ENCODE measurements at regions not wholly inside any gene's neighbourhood (a gene's known extent, or its start where the extent isn't known, plus 50 kb on each side); places are given as distances from the start of the nearest gene placed in this dataset.
"Not testable (repeated sequence)": the region's sequence is repeated elsewhere in the genome, so short reads cannot be mapped to it uniquely, and the experiment has no call there.

- no peak for DNase-seq (ENCODE audit: low read depth in 1 of 2, low spot score in 1 of 2)
Measured at GRCh38 chr3:35849496-35849895, 210.2 kb downstream of the ARPP21 start.

DNA sequence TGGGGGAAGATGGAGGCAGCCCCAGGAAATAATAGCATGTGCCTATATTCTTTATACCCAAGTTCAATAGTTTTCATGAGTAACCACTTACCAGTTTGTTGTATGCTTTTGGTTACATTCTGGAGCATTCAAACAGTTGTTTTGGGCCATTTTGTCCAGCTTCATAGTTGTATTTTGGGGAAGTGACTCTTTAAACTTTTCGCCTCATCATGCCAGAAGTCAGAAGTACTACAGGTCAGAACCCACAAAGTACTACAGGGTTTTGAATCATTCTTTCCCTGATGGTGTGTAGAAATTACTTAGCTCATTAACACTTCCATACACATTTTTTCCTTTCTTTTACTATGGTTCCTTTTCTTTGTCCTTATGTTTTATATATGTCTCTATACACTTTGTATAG, 210.6 kb downstream of the ARPP21 start:
- DNase-seq (ENCODE audit: low read depth in 1 of 2, low spot score in 1 of 2): no peak

- DNase-seq (ENCODE audit: low read depth in 1 of 2, low spot score in 1 of 2): no peak
Measured at GRCh38 chr3:35857004-35857403, 217.7 kb downstream of the ARPP21 start.

DNA sequence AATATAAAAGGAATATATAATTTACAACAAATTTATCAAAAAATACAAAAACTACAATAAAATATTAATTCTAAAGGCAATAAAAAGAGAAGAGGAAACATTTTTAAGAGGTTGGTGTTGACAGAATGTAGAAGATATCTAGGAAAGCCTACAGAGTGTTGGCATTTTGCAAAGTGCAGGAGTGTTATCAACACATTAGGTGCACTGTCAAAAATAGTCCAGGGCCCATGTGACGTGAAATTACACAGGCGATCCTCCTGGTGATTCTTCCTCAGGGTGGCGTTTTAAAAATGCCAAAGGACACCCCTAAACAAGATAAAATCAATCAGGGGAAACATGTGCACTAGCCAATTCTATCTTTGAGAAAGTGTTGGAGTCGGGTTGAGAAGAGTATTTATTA, 222.7 kb downstream of the ARPP21 start:
- no peak for DNase-seq (ENCODE audit: low read depth in 1 of 2, low spot score in 1 of 2)

GRCh38 chr3:35864871-35865270, 225.5 kb downstream of the ARPP21 start:
- DNase-seq (ENCODE audit: low read depth in 1 of 2, low spot score in 1 of 2): no peak

- DNase-seq (ENCODE audit: low read depth in 1 of 2, low spot score in 1 of 2): no peak
Measured at GRCh38 chr3:35867791-35868190, 228.5 kb downstream of the ARPP21 start.

DNA sequence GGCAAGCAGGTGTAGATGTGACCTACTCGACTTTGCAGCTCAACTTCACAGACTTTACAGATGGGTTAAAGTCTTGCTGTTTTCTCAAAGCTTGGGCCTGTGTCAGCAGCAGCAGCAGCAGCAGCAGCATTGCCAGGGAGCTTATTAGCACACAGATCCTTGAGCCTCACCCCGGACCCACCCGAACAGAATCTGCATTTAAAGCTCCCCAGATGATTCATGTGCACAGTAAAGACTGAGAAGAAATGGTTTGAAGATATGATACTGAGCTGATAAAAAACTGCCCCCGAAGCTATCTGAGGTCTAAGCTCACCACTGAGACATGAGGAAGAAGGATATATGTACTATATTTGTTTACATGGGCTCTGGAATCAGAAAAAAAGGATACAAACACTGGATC, 231.7 kb downstream of the ARPP21 start:
- no peak for DNase-seq (ENCODE audit: low read depth in 1 of 2, low spot score in 1 of 2)

- DNase-seq (ENCODE audit: low read depth in 1 of 2, low spot score in 1 of 2): no peak
Measured at GRCh38 chr3:35883929-35884328, 244.6 kb downstream of the ARPP21 start.

DNA sequence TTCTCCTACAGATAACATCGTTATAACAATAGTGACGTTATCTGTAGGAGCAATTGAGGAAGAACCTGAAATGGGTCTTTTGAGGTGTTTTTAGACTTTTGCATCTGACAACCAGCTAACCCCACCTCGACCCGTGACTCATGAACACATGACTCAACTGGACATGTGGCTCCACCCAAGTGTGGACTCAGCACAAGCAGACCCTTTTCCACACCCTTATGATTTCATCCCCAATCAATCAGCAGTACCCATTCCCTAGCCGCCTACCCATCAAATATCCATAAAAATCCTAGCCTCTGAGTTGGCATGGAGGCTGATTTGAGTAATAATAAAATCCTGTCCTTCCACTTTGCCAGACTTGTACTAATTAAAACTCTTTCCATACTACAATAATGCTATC, 255.4 kb downstream of the ARPP21 start:
- no peak for DNase-seq (ENCODE audit: low read depth in 1 of 2, low spot score in 1 of 2)

DNA sequence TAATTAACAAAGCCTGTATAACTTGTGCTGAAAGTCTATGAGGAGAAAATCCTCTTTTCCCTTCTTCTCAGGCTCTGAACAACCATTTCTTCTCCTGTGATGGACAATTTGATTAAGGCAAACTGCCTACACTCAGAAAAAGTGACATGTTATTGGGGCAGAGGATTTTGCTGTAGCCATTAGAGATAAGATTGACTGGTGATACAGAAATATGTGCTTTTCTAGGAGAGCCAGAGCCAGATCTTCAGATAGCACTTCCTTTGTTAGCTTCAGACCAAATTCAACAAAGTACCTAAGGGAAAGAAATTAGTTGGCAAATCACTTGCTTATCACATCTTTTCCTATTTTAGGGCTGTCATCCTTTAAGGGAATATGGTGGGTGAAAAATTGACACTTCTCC, 259.9 kb downstream of the ARPP21 start:
- no peak for DNase-seq (ENCODE audit: low read depth in 1 of 2, low spot score in 1 of 2)

DNA sequence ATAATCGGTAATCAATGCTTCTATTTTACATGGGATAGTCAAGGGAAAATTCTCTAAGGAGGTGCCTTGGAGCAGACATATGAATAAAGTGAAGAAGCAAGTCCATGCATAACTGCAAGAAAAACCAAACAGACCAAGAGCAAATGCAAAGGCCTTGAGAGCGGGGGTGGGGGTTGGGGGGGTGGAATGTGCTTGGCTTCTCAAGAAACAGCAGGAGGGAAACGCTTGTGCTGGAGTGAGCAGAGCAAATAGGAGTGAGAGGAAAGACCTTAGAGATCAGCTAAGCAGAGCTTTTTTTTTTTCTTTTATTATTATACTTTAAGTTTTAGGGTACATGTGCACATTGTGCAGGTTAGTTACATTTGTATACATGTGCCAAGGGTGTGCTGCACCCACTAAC, 260.8 kb downstream of the ARPP21 start:
- DNase-seq (ENCODE audit: low read depth in 1 of 2, low spot score in 1 of 2): no peak

DNA sequence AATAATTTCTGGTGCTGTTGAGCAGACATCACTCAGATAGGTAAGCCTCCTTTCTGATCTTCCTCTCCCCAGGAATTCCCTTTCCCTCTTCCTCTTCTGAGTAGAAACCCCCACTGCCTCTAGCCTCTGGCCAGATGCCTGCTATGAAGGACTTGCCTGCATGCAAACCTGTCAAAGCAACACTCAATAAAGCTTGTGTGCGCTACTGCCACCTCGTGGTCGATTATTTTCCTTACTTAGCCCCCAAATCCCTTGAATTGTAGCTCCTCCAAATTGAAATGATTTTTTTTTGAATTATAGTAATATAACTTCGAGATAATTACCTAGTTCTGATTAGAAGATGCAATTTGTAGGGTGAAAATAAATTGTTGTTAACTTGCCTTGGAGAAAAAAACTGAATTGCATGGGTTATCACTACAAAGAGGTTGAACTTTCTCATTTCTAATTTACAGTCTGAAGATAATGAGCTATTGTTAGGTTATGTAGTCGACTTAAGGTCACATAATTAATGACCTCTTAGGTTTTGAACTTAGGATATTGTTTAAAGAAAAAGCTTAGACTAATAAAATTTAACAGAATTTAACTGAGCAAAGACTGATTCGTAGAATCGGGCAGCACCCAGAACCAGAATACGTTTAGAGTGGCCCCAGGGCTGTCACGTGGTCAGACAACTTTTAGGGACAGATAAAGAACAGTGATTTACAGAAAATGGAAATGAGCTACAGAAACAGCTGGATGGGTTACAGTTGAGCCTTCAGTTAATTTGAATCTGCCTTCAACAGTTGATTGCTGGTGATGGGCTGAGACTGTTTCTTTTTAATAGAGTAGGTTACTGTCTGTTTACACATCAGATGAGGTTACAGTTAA, 269.3 kb downstream of the ARPP21 start:
- peak in 1 of 2 donors; percentile 10 for DNase-seq (ENCODE audit: low read depth in 1 of 2, low spot score in 1 of 2)

GRCh38 chr3:35919160-35919559, 279.8 kb downstream of the ARPP21 start:
- no peak for DNase-seq (ENCODE audit: low read depth in 1 of 2, low spot score in 1 of 2)

- no peak for DNase-seq (ENCODE audit: low read depth in 1 of 2, low spot score in 1 of 2)
Measured at GRCh38 chr3:35921718-35922117, 282.4 kb downstream of the ARPP21 start.

GRCh38 chr3:35924070-35924469, 284.7 kb downstream of the ARPP21 start:
- not testable (repeated sequence) for DNase-seq (ENCODE audit: low read depth in 1 of 2, low spot score in 1 of 2)

GRCh38 chr3:35927441-35927840, 288.1 kb downstream of the ARPP21 start:
- no peak for DNase-seq (ENCODE audit: low read depth in 1 of 2, low spot score in 1 of 2)

DNA sequence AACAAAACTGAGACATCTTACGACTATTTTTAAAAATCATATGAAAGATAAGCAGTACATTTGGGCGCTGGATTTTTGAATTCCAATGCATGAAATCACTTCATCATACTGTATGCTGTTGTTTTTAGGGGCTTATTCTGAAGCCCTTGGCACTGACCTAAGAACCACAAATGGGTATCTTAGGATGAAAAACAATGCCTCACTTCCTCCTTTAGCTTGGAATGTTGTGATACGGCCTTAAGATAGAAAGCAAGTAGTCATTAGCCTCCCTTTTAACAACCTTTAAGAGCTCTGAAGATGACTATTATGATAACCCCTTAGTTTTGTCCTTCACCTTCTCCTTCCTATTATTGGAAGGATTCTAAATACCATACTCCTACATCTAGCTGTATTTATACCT, 289.8 kb downstream of the ARPP21 start:
- no peak for DNase-seq (ENCODE audit: low read depth in 1 of 2, low spot score in 1 of 2)

DNA sequence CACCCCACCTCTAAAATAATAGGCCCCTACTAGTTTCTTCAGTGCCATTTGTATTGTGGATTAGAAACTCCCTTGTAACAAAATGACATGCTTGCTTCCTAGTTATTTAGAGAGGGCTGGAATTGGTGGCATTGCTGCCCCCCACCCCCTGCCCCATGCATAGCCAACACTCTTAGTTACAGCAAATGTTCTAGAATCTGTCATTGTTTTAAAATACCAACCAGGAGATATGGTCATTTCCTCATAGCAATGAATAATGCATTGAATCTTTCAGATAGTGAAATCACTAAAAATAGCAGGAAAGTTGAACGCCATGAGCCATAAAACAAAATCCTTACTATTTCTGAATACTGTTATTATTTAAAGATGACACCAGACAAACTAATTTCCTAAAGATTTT, 292.5 kb downstream of the ARPP21 start:
- no peak for DNase-seq (ENCODE audit: low read depth in 1 of 2, low spot score in 1 of 2)

GRCh38 chr3:35932995-35933394, 293.7 kb downstream of the ARPP21 start:
- DNase-seq (ENCODE audit: low read depth in 1 of 2, low spot score in 1 of 2): no peak

- no peak for DNase-seq (ENCODE audit: low read depth in 1 of 2, low spot score in 1 of 2)
Measured at GRCh38 chr3:35936571-35936970, 297.2 kb downstream of the ARPP21 start.

- no peak for DNase-seq (ENCODE audit: low read depth in 1 of 2, low spot score in 1 of 2)
Measured at GRCh38 chr3:35944926-35945710, 305.8 kb downstream of the ARPP21 start.

GRCh38 chr3:35946121-35946853, 307.0 kb downstream of the ARPP21 start:
- DNase-seq (ENCODE audit: low read depth in 1 of 2, low spot score in 1 of 2): no peak
